ENCODE measurements at regions not wholly inside any gene's neighbourhood (a gene's known extent, or its start where the extent isn't known, plus 50 kb on each side); places are given as distances from the start of the nearest gene placed in this dataset.

- no peak for DNase-seq (ENCODE audit: low read depth, low spot score)
Measured at GRCh38 chr16:54521327-54521726, 234.7 kb upstream of the IRX3 start.

- DNase-seq (ENCODE audit: low read depth, low spot score): no peak
Measured at GRCh38 chr16:54519161-54519695, 232.6 kb upstream of the IRX3 start.

DNA sequence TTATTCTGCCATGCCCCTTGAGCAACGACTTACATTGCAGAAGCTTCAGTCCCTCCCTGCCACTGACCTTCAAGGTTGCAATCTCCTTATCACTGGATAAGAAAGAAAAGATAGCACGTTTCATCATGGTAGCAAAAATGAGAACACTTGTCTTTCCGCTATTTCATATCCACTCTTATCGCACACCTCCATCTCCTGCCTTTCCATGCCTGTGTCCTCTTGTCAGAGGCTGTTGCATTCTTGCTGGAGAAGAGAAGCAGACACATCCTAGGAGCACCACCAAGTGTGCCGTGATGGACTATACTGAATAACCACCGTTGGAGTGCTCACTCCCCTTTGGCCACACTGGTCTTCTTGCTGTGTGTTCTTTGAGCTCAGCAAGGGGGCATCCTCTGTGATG lies 230.6 kb upstream of the IRX3 start:
- no peak for DNase-seq (ENCODE audit: low read depth, low spot score)

- DNase-seq (ENCODE audit: low read depth, low spot score): no peak
Measured at GRCh38 chr16:54512467-54512995, 225.9 kb upstream of the IRX3 start.

DNA sequence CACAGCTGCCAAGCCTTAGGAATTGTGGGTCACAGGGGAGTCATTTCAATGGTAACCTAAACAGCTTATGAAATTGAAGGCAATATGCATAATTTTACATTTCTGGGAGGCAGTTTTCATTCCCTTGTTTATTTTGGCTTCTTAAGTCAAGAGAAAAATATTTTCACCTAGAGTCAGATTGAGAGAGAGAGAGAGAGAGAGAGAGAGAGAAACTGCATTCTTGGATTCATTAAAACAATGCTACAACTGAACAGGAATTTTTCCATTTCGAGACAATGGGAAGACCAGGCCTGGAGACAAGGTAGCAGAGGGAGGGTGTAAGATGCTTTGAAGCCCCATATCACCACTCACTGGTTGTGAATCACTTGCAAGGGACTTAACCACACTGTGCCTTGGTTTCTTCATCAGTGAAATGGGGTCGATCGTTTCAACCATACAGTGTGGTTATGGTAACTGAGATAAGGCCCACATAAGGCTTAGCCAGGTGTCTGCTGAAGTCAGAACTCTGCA lies 224.7 kb upstream of the IRX3 start:
- peak; percentile 42 for DNase-seq (ENCODE audit: low read depth, low spot score)

DNA sequence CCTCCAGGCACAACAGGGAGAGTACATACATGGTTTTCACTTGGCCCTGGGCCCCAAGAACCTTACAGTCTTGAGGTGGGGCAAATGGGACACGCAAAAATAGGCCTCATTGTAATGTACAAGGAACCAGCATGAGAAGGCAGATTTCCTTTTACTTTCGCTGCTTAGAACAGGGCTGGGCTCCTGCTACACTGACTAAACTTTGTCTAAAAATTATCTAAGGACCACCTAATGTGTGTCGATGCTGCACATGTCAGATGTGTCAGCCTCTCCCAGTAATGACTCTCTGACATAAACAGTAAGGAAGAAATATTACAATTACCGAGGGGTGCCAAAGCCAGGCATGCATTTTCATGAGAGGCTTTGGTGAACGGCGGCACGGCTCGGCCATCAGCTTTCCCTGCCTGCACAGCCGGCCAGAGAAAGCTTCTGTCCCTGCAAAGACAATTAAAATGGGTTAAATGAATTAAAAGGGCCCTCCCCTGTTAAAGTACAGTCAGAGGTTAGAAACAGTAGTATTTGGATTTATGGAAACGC lies 224.2 kb upstream of the IRX3 start:
- peak; percentile 40 for DNase-seq (ENCODE audit: low read depth, low spot score)

DNA sequence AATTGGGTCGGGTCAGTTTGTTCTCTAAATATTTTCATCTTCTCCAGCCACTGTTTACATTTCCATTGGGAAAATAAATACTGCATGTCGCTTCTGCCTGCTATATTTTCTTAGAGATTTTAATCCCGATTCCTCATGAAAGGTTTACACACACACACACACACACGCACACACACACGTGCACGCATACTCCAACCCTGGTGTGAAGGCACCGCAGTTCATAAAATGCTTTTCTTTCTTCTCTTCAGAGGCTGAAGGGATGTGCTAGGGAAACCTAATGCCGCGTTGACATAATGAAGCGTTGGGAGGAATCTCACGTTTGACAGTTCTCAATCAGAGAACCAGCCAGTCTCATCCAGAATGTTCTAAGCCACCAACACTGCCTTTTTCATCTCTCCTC lies 222.9 kb upstream of the IRX3 start:
- no peak for DNase-seq (ENCODE audit: low read depth, low spot score)

GRCh38 chr16:54508351-54508750 lies 221.8 kb upstream of the IRX3 start:
- DNase-seq (ENCODE audit: low read depth, low spot score): no peak

GRCh38 chr16:54506741-54507500 lies 220.3 kb upstream of the IRX3 start:
- DNase-seq (ENCODE audit: low read depth, low spot score): peak; percentile 44

DNA sequence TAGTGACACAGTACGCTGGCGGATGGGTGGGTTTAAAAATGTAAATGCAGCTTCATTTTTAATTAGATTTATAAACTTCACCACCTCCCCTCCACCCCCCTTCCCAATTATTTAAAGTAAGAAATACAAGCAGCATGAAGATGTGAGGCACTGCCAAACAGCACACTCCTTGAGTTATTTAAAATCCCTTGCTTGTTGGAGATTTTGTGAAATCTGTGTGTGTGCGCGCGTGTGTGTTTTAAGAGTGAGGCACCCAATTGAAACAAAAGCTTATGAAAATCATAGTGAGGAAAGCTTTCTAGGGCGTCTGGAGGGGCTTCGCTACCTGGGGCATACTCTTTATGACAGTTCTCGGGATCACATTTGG lies 219.6 kb upstream of the IRX3 start:
- DNase-seq (ENCODE audit: low read depth, low spot score): no peak

DNA sequence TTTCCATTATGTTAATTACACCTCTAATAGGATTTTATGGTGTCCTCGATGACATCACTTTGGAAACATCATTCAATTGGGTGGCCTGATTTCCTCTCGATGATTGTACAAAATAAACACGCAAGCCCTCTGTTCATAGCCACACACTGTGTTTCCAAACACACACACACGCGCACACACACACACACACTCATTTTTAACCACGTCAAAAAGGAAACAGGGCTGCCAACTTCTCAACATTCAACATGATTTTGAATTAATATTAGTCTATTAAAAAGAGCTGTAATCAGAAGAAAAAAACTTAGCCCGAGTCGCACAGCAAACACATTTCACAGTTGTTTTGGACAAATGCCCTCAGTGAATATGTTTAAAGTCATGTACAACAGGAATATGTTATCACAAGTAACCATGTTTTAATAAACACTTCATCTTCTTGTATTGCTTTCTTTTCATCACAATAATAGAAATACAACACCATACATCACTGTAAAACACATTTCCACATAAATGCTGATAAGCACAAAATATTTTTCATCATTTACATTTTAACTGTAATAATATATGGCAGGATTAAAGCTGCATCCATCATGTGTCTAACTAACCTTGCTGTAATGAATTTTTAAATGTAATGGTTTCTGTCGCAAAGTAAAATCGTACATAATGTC lies 219.1 kb upstream of the IRX3 start:
- no peak for DNase-seq (ENCODE audit: low read depth, low spot score)

DNA sequence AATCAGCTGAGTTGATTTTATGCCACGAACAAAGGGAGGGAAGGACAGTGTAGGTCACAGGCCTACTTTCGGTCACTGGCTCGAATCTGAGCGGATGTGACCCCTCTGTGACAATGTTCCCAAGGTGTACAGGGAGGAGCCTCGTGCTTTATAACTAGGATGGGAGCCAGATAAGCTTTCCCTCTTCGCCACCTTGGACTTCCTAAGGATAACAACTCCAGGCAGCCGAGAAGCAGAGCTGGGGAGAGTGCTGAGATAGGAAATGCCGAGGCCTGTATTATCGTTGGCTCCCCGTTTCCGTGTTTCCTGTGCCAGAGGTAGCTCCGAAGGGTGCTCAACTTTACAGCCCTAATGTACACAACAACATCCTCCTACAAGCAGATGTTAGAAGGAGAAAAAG lies 217.8 kb upstream of the IRX3 start:
- DNase-seq (ENCODE audit: low read depth, low spot score): no peak

DNA sequence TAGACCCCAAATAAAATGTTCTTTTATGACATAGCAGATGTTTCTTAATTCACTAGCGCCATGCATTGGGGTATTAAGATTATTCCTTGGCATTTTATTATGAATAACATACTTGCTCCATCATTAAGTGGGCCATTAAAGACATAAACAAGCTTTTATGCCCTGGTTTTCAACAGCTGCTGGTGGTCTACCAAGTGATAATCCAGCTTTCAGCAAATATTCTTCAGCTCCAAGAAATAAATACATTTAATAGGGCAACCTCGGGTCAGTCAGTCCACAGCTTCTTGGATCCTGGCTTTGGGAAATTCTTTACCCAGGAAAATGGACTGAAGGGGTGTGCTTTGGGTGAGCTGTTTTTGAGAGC lies 217.3 kb upstream of the IRX3 start:
- DNase-seq (ENCODE audit: low read depth, low spot score): no peak

DNA sequence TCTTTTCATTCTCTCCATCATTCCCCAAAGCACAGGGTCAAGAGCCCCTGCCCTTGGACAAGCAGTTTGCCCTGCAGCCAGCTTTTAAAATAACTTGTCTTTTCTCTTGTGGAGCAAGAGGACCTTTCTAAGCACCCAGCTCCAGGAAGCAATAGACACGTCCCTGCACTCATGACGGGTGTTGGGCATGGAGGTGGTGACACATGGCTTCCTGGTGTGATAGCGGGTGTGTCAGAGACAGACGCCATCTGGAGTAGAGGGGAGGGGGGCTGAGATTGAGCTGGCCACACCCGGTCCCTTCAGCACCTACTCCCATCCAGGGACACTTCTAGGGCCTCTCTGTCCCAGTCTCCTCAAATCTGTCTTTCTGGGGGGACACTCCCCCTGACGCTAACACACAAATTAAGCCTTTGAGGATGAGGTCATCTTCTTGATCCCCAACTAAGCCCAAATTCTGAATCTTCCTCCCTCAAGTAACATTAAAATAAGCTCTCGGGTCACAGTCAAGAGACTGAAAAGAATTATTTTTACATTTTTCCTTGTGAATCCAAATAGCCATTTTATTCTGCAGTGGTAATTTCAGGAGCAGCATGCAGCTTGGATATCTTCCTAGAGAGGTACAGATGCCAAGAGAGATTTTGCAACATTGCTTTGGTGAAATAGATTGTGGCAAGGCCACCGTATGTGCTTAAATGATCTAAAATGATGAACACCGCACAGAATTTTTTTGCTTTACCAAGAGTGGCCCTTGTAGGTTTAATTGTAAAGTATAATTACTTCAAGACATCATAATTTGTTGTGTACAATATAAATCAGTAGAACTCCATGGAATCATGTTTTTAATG lies 216.6 kb upstream of the IRX3 start:
- peak; percentile 13 for DNase-seq (ENCODE audit: low read depth, low spot score)

GRCh38 chr16:54501797-54502196 lies 215.2 kb upstream of the IRX3 start:
- no peak for DNase-seq (ENCODE audit: low read depth, low spot score)

DNA sequence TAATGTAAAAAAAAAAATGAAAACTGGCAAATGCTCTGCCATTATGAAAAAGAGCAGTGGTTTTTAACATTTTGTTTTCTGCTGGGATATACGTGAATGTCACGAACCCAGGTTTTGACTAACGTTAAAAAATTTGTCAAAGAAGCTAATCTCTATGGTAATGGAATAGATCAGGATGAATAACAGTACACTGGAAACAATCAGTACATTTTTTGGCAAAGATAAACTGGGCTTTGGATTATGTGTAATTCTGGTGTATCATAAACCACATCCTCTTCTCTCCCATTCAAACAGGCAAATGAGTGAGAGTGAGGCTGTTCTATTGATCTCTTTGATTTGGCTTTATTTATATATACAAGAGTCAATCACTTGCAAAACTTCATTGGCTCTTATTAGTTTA lies 207.0 kb upstream of the IRX3 start:
- DNase-seq (ENCODE audit: low read depth, low spot score): no peak

DNA sequence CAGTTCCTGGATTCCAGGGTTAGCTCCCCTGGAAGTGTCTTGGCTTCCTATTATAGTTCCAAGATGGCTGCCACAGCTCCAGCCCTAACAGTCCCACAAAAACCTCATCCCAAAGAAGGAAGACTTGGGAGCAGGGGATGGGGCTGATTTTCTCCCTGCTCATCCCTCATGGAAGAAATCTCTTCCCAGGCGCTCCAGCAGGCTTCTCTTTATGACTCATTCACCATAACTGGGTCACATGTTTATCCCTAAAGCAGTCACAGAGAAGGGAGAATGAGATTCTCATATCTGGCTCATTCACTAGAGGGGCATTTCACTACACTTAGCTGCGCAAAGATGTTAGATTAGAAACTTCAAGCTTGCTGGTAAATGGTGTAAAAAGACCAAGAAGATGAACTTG lies 206.5 kb upstream of the IRX3 start:
- peak; percentile 18 for DNase-seq (ENCODE audit: low read depth, low spot score)

DNA sequence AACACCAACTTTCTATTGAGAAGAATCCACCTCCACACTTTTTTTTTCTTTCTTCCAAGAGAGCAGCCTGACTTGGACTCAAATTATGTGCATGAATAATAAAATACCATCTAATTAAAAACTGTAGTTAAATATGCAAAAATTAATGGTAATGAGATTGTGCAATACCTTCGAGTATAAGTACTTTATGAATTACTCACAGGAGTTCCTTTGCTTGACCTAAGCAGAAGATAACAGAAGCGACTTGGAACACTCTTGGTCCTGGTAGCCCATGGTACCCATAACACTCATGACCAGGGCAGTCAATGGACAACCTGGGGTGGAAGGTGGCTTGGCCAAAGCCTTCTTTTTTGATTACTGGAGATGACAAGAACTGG lies 203.5 kb upstream of the IRX3 start:
- DNase-seq (ENCODE audit: low read depth, low spot score): no peak

DNA sequence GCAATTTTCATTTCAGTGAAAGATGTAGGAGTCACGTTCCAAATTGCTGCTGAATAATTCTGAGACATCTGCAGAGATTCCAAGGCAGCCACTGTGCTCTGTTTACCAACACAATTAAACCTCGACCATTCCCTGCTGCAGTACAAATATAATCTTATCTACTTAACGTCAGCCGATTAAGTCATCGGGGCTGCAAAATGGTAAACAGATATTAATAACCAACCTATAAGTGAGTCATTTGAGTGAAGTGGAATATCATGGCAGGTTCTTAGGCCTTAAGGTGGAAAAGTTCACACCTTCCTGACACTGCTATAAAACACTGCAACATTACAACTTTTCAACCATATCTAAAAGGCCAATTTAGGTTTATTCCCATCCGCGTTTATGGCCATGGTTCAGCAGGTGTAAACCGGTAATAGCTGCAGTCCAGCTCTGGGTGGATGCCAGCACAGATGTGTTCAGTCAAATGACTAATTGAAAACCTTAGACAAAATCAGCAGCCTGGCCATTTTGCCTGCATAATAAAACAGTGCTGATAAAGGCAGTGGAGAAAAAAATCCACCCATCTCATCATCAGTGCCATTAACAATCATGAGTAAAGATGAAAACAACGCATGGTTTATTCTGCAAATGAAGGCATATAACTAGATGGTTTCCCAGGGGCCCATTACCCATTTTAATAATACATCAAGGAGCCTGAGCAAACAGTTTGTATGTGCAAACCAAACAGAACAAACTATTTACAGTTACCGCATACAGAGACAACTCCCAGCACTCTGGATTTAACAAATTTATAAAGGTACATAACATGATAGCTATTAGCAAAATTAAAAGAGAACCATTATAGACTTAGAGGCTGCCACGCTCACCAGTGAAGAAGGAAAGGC lies 202.9 kb upstream of the IRX3 start:
- no peak for DNase-seq (ENCODE audit: low read depth, low spot score)

- no peak for DNase-seq (ENCODE audit: low read depth, low spot score)
Measured at GRCh38 chr16:54488729-54489128, 202.1 kb upstream of the IRX3 start.

- DNase-seq (ENCODE audit: low read depth, low spot score): no peak
Measured at GRCh38 chr16:54487933-54488332, 201.3 kb upstream of the IRX3 start.
